Adrenal gland (tissue), 5 donors: ENCODE measurements at regions not wholly inside any gene's neighbourhood (a gene's known extent, or its start where the extent isn't known, plus 50 kb on each side); places are given as distances from the start of the nearest gene placed in this dataset.

ENCODE experiments used
- CTCF ChIP-seq, 6 experiments: fragments of 450-650 bp in 4 of 6; fragments of 200-600 bp in 2 of 6; sonication (generic) in 1 of 6; IDR thresholded peaks; 1 replicate in 5 of 6; 2 replicates in 1 of 6; pipeline versions ENCODE4 v1.5.1 to v1.8.0; 2016 to 2021; ENCODE audit warnings: antibody characterized with exemption in 6 of 6, mild to moderate bottlenecking in 2 of 6, moderate library complexity in 1 of 6
- POLR2A ChIP-seq, 2 donors: fragments of 450-650 bp; IDR thresholded peaks; one replicate each; pipeline ENCODE4 v1.6.1; 2017; ENCODE audit warnings: antibody characterized with exemption in 2 of 2, mild to moderate bottlenecking in 2 of 2, moderate library complexity in 1 of 2
- donor health status: DM: no; HTN: no; CAD: no.

GRCh38 chr2:59303272-59303671, 1062.1 kb upstream of the FANCL start:
- TF ChIP-seq CTCF (IDR thresholded peaks at IDR 0.05) (no peak), POLR2A (IDR thresholded peaks at IDR 0.05) (no peak)
